Neural progenitor cell (in vitro differentiated cells): ENCODE measurements at regions not wholly inside any gene's neighbourhood (a gene's known extent, or its start where the extent isn't known, plus 50 kb on each side); places are given as distances from the start of the nearest gene placed in this dataset.
"Not testable (repeated sequence)": the region's sequence is repeated elsewhere in the genome, so short reads cannot be mapped to it uniquely, and the experiment has no call there.

Experiments used
- CTCF ChIP-seq: fragments of 200-600 bp; sonication (generic); IDR thresholded peaks from 2 replicates; pipeline ENCODE4 v1.5.1; 2017; ENCODE audit warnings: antibody characterized with exemption, mild to moderate bottlenecking
- EZH2 ChIP-seq: fragments of 200-600 bp; sonication (generic); IDR thresholded peaks from 2 replicates; pipeline ENCODE4 v1.6.1; 2017; ENCODE audit warnings: antibody characterized with exemption, mild to moderate bottlenecking, moderate library complexity
- EZH2phosphoT487 ChIP-seq: fragments of 200-600 bp; sonication (generic); IDR thresholded peaks from 2 replicates; pipeline ENCODE4 v1.6.1; 2017; ENCODE audit warnings: antibody characterized with exemption

DNA sequence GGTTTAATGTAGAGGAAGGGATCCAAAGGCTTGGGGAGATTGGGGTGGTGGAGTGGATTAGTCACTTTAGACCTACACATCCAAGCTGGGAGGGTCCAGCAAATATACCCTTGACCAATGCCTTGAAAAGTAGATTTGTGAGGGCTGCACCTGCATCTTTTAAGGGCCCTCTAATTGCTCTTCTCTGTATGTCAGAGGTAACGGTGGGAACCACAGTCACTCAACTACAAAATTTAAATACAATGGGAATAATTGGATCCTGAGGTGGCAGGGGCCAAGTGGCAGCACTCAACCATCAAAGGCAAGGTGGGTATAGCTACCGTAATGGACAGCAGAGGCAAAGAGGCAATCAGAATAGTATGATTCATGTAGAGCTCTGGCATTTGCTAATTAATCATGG lies 833.7 kb upstream of the ARRDC3 start:
- not testable (repeated sequence) for TF ChIP-seq CTCF, EZH2phosphoT487, EZH2
